ENCODE measurements at regions not wholly inside any gene's neighbourhood (a gene's known extent, or its start where the extent isn't known, plus 50 kb on each side); places are given as distances from the start of the nearest gene placed in this dataset.
"Not testable (repeated sequence)": the region's sequence is repeated elsewhere in the genome, so short reads cannot be mapped to it uniquely, and the experiment has no call there.

DNA sequence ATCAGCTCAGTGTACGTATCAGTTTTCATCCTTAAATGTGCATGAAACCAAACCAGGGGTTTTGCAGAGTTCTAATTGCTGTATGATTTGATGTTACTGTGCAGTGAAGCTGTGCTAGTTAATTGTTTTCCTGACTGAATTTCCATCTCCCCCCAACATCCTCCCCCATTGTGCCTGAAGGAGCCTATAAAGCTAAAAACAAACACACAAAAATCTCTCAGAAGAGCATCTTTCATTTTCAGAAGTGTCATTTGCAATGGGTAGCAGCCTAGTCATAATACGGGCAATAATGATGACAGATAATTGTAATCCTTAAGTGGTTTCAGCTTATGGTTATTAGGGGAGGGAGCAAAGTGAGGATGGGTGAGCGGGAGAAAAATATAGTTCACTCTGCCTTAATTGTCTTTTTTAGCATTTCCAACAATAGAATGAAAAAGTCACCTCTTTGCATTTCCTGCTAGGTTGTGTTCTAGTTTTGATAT lies 207.9 kb upstream of the TBL1XR1 start:
- Histone ChIP-seq H3K79me1 (ENCODE audit: low read length) (no peaks in the 10 kb centered on the region), H3K56ac (ENCODE audit: low read length) (no peak overlapping the region), H3K27me3 (ENCODE audit: insufficient read depth, low read length, poor library complexity) (no peaks in the 10 kb centered on the region), H4K8ac (ENCODE audit: low read depth, low read length) (no peak overlapping the region), H3K79me2 (ENCODE audit: control insufficient read depth, insufficient read depth, low read length) (no peaks in the 10 kb centered on the region), H2BK15ac (replicated peaks; ENCODE audit: low read depth) (no peak overlapping the region), H2BK120ac (ENCODE audit: low read depth, low read length) (no peak overlapping the region), H3K4me3 (ENCODE audit: low read length) (no peak overlapping the region), H3K18ac (ENCODE audit: low read length) (no peak overlapping the region), H3K9ac (ENCODE audit: low read length) (no peak overlapping the region), H3K23ac (ENCODE audit: low read length) (no peak overlapping the region), H3K4me2 (ENCODE audit: low read length) (no peak overlapping the region), H3K4ac (ENCODE audit: low read depth, low read length) (no peak overlapping the region), H2AK5ac (ENCODE audit: low read length) (no peak overlapping the region), H3K36me3 (ENCODE audit: control insufficient read depth, insufficient read depth, low read length) (no peaks in the 10 kb centered on the region), H4K5ac (ENCODE audit: low read length) (no peak overlapping the region), H3K27ac (ENCODE audit: low read depth, low read length) (no peak overlapping the region), H3K4me1 (ENCODE audit: control insufficient read depth, low read depth, low read length) (peaks cover 1% of the 10 kb centered on the region), H2BK5ac (ENCODE audit: low read length) (no peak overlapping the region)
- no peak for DNase-seq
- WGBS (ENCODE audit: extremely low coverage, insufficient coverage, low lambda C conversion rate): no CpG with 5 or more reads among the region's 3 CpGs

DNA sequence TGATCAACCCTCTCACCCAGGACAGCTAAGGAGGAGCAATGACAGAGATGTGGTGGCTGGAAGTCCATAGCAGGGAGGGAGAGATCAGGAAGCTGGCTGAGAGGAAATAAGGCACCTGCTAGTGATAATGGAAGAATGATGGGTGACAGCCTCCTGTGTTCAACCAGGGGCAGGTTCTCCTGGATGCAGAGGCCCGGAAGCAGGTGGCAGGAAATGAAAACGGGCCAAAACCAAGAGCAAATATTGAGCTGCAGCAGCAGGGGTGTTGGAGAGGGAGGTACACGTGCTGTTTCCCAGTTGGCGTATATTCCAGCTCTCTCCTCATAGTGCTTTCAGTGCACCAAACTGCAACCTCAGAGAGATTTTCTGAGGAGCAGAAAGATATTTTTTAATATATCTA lies 213.4 kb upstream of the TBL1XR1 start:
- Histone ChIP-seq H3K27me3 (ENCODE audit: insufficient read depth, low read length, poor library complexity) (no peaks in the 10 kb centered on the region), H2BK120ac (ENCODE audit: low read depth, low read length) (no peak overlapping the region), H3K56ac (ENCODE audit: low read length) (no peak overlapping the region), H3K36me3 (ENCODE audit: control insufficient read depth, insufficient read depth, low read length) (no peaks in the 10 kb centered on the region), H4K5ac (ENCODE audit: low read length) (no peak overlapping the region), H3K18ac (ENCODE audit: low read length) (no peak overlapping the region), H3K27ac (ENCODE audit: low read depth, low read length) (no peak overlapping the region), H2BK15ac (replicated peaks; ENCODE audit: low read depth) (no peak overlapping the region), H3K4me3 (ENCODE audit: low read length) (no peak overlapping the region), H3K23ac (ENCODE audit: low read length) (no peak overlapping the region), H2AK5ac (ENCODE audit: low read length) (no peak overlapping the region), H2BK5ac (ENCODE audit: low read length) (no peak overlapping the region), H3K4ac (ENCODE audit: low read depth, low read length) (no peak overlapping the region), H4K8ac (ENCODE audit: low read depth, low read length) (no peak overlapping the region), H3K9ac (ENCODE audit: low read length) (no peak overlapping the region), H3K79me2 (ENCODE audit: control insufficient read depth, insufficient read depth, low read length) (no peaks in the 10 kb centered on the region), H3K4me1 (ENCODE audit: control insufficient read depth, low read depth, low read length) (no peaks in the 10 kb centered on the region), H3K4me2 (ENCODE audit: low read length) (no peak overlapping the region), H3K79me1 (ENCODE audit: low read length) (no peaks in the 10 kb centered on the region)
- WGBS (ENCODE audit: extremely low coverage, insufficient coverage, low lambda C conversion rate): no CpG with 5 or more reads among the region's 4 CpGs
- no peak for DNase-seq

DNA sequence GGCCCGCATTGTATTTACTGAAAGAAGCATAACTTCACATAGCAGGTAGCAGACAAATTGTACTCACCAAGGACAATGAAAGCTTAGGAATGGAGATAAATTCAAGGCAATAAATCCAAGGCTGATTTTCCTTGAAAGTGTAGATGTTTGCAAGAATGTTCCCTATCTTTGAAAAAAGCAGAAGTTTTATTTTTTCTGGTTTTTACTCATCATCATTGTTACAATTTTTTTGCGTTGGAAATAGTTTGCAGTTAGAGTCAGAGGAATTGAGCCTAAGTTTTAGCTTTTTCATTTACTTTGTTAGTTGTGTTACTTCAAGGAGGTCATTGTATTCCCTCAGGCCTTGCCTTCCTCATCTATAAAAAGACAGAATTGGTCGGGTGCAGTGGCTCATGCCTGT lies 213.9 kb upstream of the TBL1XR1 start:
- no peak overlapping the region for H4K5ac ChIP-seq (ENCODE audit: low read length)
- no CpG with 5 or more reads among the region's 3 CpGs for WGBS (ENCODE audit: extremely low coverage, insufficient coverage, low lambda C conversion rate)
- no peaks in the 10 kb centered on the region for H3K4me1 ChIP-seq (ENCODE audit: control insufficient read depth, low read depth, low read length)
- no peak overlapping the region for H2AK5ac ChIP-seq (ENCODE audit: low read length)
- no peaks in the 10 kb centered on the region for H3K79me1 ChIP-seq (ENCODE audit: low read length)
- no peak overlapping the region for H2BK5ac ChIP-seq (ENCODE audit: low read length)
- H3K27ac ChIP-seq (ENCODE audit: low read depth, low read length): no peak overlapping the region
- no peak overlapping the region for H2BK15ac ChIP-seq (replicated peaks; ENCODE audit: low read depth)
- no peak overlapping the region for H2BK120ac ChIP-seq (ENCODE audit: low read depth, low read length)
- H3K4ac ChIP-seq (ENCODE audit: low read depth, low read length): no peak overlapping the region
- no peak overlapping the region for H4K8ac ChIP-seq (ENCODE audit: low read depth, low read length)
- H3K9ac ChIP-seq (ENCODE audit: low read length): no peak overlapping the region
- no peak overlapping the region for H3K18ac ChIP-seq (ENCODE audit: low read length)
- H3K4me3 ChIP-seq (ENCODE audit: low read length): no peak overlapping the region
- no peak overlapping the region for H3K23ac ChIP-seq (ENCODE audit: low read length)
- no peaks in the 10 kb centered on the region for H3K36me3 ChIP-seq (ENCODE audit: control insufficient read depth, insufficient read depth, low read length)
- DNase-seq: no peak
- H3K79me2 ChIP-seq (ENCODE audit: control insufficient read depth, insufficient read depth, low read length): no peaks in the 10 kb centered on the region
- H3K56ac ChIP-seq (ENCODE audit: low read length): no peak overlapping the region
- no peak overlapping the region for H3K4me2 ChIP-seq (ENCODE audit: low read length)
- H3K27me3 ChIP-seq (ENCODE audit: insufficient read depth, low read length, poor library complexity): no peaks in the 10 kb centered on the region

DNA sequence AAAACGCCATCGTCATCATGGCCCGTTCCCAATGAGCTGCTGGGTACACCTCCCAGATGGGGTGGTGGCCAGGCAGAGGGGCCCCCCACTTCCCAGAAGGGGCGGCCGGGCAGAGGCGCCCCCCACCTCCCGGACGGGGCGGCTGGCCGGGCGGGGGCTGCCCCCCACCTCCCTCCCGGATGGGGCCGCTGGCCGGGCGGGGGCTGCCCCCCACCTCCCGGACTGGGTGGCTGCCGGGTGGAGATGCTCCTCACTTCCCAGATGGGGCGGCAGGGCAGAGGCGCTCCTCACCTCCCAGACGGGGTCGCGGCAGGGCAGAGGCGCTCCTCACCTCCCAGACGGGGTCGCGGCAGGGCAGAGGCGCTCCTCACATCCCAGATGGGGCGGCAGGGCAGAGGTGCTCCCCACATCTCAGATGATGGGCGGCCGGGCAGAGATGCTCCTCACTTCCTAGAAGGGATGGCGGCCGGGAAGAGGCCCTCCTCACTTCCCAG lies 215.4 kb upstream of the TBL1XR1 start:
- H3K9ac ChIP-seq (ENCODE audit: low read length); H4K8ac ChIP-seq (ENCODE audit: low read depth, low read length); H3K4me3 ChIP-seq (ENCODE audit: low read length); H3K79me1 ChIP-seq (ENCODE audit: low read length); DNase-seq; H2BK15ac ChIP-seq (replicated peaks; ENCODE audit: low read depth); H4K5ac ChIP-seq (ENCODE audit: low read length); H3K27me3 ChIP-seq (ENCODE audit: insufficient read depth, low read length, poor library complexity); H2BK120ac ChIP-seq (ENCODE audit: low read depth, low read length); H3K4me1 ChIP-seq (ENCODE audit: control insufficient read depth, low read depth, low read length); H3K79me2 ChIP-seq (ENCODE audit: control insufficient read depth, insufficient read depth, low read length); H3K36me3 ChIP-seq (ENCODE audit: control insufficient read depth, insufficient read depth, low read length); H2AK5ac ChIP-seq (ENCODE audit: low read length); H3K56ac ChIP-seq (ENCODE audit: low read length); H3K4ac ChIP-seq (ENCODE audit: low read depth, low read length); H3K4me2 ChIP-seq (ENCODE audit: low read length); H3K23ac ChIP-seq (ENCODE audit: low read length); H2BK5ac ChIP-seq (ENCODE audit: low read length); H3K18ac ChIP-seq (ENCODE audit: low read length); H3K27ac ChIP-seq (ENCODE audit: low read depth, low read length): not testable (repeated sequence)
- no CpG with 5 or more reads among the region's 32 CpGs for WGBS (ENCODE audit: extremely low coverage, insufficient coverage, low lambda C conversion rate)

DNA sequence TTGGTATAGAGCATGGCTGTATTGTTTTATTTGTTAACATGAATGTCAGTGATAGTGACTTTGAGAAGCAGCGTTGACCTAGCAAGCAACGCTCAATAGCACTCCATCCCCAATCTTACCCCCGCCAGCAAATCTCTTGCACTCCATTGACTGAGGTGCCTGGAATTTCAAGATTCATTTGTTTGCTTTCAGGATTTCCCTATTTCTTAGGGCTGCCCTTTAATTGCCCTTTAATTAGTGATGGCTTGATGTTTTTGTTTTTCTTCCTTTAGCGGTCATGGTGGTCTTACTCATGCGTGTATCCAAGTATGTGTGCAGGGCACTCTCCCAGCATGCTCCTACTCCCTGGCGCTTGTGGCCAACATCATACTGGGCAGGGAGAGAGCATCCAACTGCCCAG lies 216.8 kb upstream of the TBL1XR1 start:
- Histone ChIP-seq H3K79me1 (ENCODE audit: low read length) (no peaks in the 10 kb centered on the region), H3K56ac (ENCODE audit: low read length) (no peak overlapping the region), H4K8ac (ENCODE audit: low read depth, low read length) (no peak overlapping the region), H3K27me3 (ENCODE audit: insufficient read depth, low read length, poor library complexity) (no peaks in the 10 kb centered on the region), H3K27ac (ENCODE audit: low read depth, low read length) (no peak overlapping the region), H3K4ac (ENCODE audit: low read depth, low read length) (no peak overlapping the region), H3K18ac (ENCODE audit: low read length) (no peak overlapping the region), H2BK120ac (ENCODE audit: low read depth, low read length) (no peak overlapping the region), H3K9ac (ENCODE audit: low read length) (no peak overlapping the region), H3K4me2 (ENCODE audit: low read length) (no peak overlapping the region), H3K36me3 (ENCODE audit: control insufficient read depth, insufficient read depth, low read length) (no peaks in the 10 kb centered on the region), H3K79me2 (ENCODE audit: control insufficient read depth, insufficient read depth, low read length) (no peaks in the 10 kb centered on the region), H3K4me1 (ENCODE audit: control insufficient read depth, low read depth, low read length) (no peaks in the 10 kb centered on the region), H2AK5ac (ENCODE audit: low read length) (no peak overlapping the region), H2BK5ac (ENCODE audit: low read length) (no peak overlapping the region), H4K5ac (ENCODE audit: low read length) (no peak overlapping the region), H3K4me3 (ENCODE audit: low read length) (no peak overlapping the region), H2BK15ac (replicated peaks; ENCODE audit: low read depth) (no peak overlapping the region), H3K23ac (ENCODE audit: low read length) (no peak overlapping the region)
- DNase-seq: no peak
- WGBS (ENCODE audit: extremely low coverage, insufficient coverage, low lambda C conversion rate): no CpG with 5 or more reads among the region's 6 CpGs

DNA sequence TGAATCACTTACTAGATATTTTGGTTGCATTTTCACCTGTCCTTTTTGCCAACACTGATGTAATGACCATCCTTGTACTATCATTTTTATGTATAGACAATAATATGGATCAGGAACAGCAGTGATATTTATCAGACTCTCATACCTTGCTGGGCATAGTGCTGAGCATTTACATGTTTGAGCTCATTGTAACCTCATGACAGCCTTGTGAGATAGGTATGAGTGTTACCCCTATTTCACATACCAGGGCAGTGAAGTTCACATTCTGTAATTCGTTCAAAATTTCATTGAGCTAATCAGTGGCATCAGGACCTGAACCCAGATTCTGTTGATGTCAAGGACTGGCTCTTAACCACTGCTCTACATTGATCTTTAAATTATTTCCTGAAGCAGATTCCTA lies 221.5 kb upstream of the TBL1XR1 start:
- no peak for DNase-seq
- Histone ChIP-seq H3K18ac (ENCODE audit: low read length) (no peak overlapping the region), H2BK15ac (replicated peaks; ENCODE audit: low read depth) (no peak overlapping the region), H3K36me3 (ENCODE audit: control insufficient read depth, insufficient read depth, low read length) (no peaks in the 10 kb centered on the region), H3K9ac (ENCODE audit: low read length) (no peak overlapping the region), H3K4me3 (ENCODE audit: low read length) (no peak overlapping the region), H3K56ac (ENCODE audit: low read length) (no peak overlapping the region), H3K79me2 (ENCODE audit: control insufficient read depth, insufficient read depth, low read length) (no peaks in the 10 kb centered on the region), H4K8ac (ENCODE audit: low read depth, low read length) (no peak overlapping the region), H3K4me2 (ENCODE audit: low read length) (no peak overlapping the region), H3K4me1 (ENCODE audit: control insufficient read depth, low read depth, low read length) (no peaks in the 10 kb centered on the region), H3K79me1 (ENCODE audit: low read length) (no peaks in the 10 kb centered on the region), H4K5ac (ENCODE audit: low read length) (no peak overlapping the region), H3K27ac (ENCODE audit: low read depth, low read length) (no peak overlapping the region), H3K23ac (ENCODE audit: low read length) (no peak overlapping the region), H2BK5ac (ENCODE audit: low read length) (no peak overlapping the region), H3K27me3 (ENCODE audit: insufficient read depth, low read length, poor library complexity) (no peaks in the 10 kb centered on the region), H2AK5ac (ENCODE audit: low read length) (no peak overlapping the region), H3K4ac (ENCODE audit: low read depth, low read length) (no peak overlapping the region), H2BK120ac (ENCODE audit: low read depth, low read length) (no peak overlapping the region)
- WGBS (ENCODE audit: extremely low coverage, insufficient coverage, low lambda C conversion rate): no CpG with 5 or more reads among the region's 1 CpG

Measured in mesendoderm (in vitro differentiated cells).